ENCODE measurements at regions not wholly inside any gene's neighbourhood (a gene's known extent, or its start where the extent isn't known, plus 50 kb on each side); places are given as distances from the start of the nearest gene placed in this dataset.

DNA sequence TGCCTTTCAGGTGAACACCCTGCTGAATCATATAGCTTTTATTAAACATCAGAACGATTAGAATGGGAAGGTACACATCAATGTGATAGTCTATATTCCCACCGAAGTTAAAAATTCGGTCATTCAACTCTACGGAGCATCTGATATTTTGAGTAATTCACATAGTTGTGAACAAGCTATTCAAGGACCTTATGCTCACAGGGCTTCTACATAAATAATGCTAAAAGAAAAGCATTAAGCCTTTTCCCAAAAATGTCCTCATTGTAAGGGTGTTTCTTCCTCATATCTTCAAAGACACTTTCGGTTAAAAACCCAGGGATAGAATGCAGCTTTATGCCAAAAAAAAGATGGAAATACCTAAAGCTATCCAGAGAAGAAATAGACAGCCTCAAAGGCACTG is 79.7 kb upstream of the EDNRA start:
- TF ChIP-seq, protein P1, sequence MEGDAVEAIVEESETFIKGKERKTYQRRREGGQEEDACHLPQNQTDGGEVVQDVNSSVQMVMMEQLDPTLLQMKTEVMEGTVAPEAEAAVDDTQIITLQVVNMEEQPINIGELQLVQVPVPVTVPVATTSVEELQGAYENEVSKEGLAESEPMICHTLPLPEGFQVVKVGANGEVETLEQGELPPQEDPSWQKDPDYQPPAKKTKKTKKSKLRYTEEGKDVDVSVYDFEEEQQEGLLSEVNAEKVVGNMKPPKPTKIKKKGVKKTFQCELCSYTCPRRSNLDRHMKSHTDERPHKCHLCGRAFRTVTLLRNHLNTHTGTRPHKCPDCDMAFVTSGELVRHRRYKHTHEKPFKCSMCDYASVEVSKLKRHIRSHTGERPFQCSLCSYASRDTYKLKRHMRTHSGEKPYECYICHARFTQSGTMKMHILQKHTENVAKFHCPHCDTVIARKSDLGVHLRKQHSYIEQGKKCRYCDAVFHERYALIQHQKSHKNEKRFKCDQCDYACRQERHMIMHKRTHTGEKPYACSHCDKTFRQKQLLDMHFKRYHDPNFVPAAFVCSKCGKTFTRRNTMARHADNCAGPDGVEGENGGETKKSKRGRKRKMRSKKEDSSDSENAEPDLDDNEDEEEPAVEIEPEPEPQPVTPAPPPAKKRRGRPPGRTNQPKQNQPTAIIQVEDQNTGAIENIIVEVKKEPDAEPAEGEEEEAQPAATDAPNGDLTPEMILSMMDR (IDR thresholded peaks at IDR 0.05): no peak
- no peak for TF ChIP-seq POLR2A (IDR thresholded peaks at IDR 0.05)
